H1 (cell line): ENCODE measurements at regions not wholly inside any gene's neighbourhood (a gene's known extent, or its start where the extent isn't known, plus 50 kb on each side); places are given as distances from the start of the nearest gene placed in this dataset.

ENCODE experiments used
- ASH2L ChIP-seq: fragments of 200-600, 300-600 bp; sonication (generic); IDR thresholded peaks from one replicate; pipeline ENCODE4 v1.7.1; 2017; ENCODE audit warnings: low read length
- CHD7 ChIP-seq: fragments of 300-600 bp; sonication (generic); IDR thresholded peaks from 2 replicates; pipeline ENCODE4 v1.7.1; 2012; ENCODE audit warnings: low read length, moderate library complexity, mild to moderate bottlenecking, inconsistent platforms; ENCODE audit not compliant: insufficient replicate concordance
- EGR1 ChIP-seq: IDR thresholded peaks from 2 replicates; pipeline ENCODE4 v1.6.1; 2011; ENCODE audit warnings: low read depth, low read length, borderline replicate concordance
- TCF12 ChIP-seq: IDR thresholded peaks from 2 replicates; pipeline ENCODE4 v1.6.1; 2011; ENCODE audit warnings: low read depth, mild to moderate bottlenecking, low read length

DNA sequence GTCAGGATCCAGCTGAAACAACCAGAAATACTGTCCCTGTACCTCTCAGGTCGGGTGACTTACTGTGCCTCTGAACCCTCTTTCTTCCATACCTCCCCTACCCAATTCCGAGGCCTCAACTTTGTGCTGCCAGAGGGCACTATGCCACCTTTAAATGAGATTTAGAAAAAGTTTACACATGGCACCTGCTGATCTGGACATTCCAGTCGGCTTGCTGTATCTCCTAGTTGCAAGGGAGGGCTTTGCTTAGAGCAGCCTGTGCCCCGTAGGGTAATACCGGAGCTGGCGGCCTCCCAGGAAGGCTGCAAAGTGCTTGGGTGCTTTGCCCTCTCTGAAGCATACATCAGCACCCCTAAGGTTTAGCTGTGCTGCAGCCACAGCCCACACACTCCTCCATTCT is 306.0 kb upstream of the RBFOX1 start (continued):
- TF ChIP-seq CHD7 (no peak), TCF12 (no peak), EGR1 (no peak), ASH2L (no peak)
